HG03159 (cell line): ENCODE measurements at regions not wholly inside any gene's neighbourhood (a gene's known extent, or its start where the extent isn't known, plus 50 kb on each side); places are given as distances from the start of the nearest gene placed in this dataset.
"Not testable (repeated sequence)": the region's sequence is repeated elsewhere in the genome, so short reads cannot be mapped to it uniquely, and the experiment has no call there.

Experiments used
- ATAC-seq: cut with Tn5 transposase; IDR thresholded peaks from one replicate; pipeline ENCODE4 v1.9.1; 2021; ENCODE audit warnings: mild to moderate bottlenecking, moderate library complexity; ENCODE audit not compliant: unreplicated experiment

DNA sequence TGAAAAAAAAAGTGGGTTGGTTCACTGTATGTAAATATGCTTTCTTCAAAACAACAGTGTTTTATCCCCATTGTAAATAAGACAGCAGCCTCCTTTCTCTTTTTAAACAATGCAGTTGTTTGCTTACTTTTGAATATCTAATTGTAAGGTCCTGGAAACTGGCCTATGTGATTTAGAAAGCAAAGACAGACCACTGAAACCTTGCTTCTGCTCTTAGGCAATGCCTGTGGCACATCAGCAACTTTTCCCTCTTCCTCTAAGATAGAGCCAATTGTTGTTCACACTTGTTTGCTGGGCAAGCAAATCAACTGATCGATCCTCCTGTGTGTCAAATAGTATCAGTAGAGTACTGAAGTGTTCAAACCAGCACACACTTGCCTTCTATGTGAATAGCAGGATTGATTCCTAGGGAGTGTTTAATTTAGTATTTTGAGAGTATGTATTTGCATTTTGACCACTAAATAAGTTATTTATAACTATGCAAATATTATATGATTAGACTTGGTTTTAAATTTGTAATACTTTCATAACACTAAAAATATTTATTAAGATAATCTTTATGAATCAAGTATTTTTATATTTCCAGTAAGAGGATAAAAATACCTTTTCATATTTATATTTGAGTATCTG is 55.4 kb upstream of the GRPR start:
- peak; percentile 84 for ATAC-seq

DNA sequence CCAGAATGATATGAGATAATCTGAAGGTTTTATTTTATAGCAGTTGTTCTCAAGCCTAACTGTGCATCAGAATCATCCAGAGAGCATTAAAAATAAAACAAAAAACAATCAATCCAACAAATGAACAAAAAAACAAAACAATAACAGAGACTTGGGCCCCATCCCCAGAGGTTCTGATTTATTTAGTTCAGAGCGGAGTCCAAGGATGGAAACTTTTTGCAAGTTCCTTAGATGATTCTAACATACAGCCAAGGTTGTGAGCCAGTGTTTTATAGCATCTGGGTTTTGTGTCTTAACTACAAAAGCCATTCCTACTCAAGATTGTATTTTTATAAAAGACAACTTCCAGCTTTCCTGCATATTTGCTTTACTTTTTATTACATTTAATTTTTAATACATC is 59.4 kb upstream of the GRPR start:
- no peak for ATAC-seq

DNA sequence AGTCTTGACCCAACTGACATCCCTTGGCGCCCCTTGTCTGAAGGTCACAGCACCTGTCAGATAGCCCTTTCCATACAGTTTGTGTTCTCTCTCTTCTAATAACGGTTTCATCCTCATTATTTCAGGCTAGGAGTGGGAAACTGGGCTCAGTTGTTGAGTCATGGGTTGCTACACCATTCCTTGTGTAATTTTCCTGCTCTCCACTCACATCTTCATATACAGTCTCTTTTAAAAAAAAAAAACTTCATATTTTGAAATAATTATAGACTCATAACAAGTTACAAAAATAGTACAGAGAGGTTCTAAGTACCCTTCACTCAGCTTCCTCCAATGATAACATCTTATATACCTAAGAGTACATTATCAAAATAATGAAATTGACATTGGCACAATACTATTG is 60.2 kb upstream of the GRPR start:
- no peak for ATAC-seq

DNA sequence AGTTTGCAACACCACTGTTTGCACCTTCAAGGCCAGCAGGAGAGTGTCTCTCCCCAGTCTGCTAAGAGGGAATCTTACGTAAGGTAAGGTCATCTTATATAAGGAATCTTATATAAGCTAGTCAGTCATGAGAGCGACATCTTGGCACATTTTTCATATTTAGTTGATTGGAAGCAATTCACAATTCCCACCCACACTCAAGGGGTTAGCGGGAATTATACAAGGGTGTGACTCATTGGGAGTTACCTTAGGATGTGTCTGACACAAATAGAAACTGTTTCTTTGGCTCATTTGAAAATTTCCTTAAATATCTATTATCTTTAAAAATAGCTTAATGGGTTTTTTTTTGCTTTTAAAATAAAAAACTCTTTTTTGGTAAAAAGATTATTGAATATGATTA is 62.1 kb upstream of the GRPR start:
- no peak for ATAC-seq

DNA sequence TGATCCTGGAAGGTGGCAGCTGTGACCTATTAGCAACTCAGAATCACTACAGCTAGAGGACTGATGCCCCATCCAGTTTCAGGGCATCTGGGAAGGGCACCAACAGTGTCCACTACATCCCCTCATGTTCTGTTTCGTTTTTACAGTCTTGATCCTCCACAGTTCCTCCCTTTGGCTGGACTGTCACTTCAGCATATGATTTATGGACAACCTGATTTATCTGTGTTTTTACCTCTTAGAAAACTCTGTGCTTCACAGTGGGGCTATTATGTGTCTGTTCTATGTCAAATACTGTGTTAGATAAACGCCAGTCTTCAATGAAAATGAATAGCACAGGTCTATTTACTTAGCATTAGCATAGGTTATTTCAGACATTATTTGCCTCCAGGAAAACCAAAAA is 63.1 kb upstream of the GRPR start:
- ATAC-seq = no peak

DNA sequence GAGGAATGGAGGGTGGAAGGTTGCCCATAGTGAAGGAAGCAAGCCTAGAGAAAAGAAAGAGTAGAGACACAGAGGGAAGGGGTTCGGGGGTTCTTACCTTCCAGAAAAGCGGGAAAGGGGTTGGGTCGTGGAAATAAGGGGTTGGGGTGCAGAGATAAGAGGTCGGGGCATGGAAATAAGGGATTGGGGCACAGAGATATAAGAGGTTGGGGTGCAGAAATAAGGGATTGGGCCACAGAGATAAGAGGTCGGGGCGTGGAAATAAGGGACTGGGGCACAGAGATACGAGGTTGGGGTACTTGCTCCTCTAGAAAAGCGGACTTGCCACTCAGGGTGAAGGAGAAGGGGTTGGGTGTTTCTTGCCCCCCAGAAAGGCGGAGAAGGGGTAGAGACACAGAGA is 74.2 kb upstream of the GRPR start:
- not testable (repeated sequence) for ATAC-seq

DNA sequence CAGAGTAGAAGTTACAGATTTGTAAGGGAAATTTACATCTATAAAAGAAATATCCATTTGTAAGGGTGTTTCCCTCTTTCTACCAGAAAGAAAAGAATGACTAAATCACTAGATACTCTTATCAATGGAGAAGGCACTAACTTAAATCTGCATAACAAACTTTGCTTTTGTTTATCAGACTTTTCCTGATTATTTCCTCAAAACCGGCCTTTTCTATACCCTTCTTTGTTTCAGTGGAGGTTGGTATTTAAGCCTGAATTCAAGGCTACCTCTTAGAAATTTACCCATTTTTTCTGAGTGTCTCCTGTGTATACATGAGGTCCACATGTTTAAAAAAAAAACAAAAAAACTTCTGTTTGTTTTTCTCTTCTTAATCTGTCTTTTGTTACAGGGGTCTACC is 80.4 kb upstream of the GRPR start:
- ATAC-seq = no peak

DNA sequence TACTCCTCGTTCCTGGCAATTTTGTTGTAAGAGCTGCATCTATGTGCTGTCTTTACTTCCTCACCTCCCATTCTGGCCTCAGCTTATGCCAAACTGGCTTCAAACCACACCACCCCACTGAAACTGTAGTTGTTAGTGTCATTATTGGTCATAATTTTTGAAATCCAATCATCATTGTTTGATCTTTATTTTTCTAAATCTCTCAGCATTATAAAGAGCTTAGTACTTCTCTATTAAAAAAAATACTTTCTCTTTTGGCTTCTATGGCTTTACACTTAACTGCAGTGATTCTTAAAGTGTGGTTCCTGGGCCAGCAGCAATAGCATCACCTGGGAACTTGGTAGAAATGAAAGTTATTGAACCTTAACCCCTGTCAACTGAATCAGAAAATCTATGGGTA is 83.5 kb upstream of the GRPR start:
- no peak for ATAC-seq

DNA sequence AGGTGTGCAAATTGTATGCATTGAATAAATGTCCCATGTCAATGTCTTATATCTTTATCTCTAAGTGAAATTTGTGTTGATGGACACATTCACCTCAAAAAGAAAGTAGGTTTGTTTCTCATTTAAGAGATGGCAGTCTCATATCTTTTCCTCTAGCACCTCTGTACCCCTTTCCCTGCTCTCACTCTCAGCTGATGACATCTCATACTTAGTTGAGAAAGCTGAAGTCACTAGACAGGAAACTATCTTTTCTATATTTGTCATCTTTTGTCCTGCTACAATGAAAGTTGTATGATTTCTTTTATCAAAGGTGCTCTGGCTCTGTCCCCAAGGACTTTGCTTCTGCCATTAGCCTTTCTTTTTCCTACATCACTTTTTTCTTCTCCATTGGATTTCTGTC is 84.0 kb upstream of the GRPR start:
- no peak for ATAC-seq

DNA sequence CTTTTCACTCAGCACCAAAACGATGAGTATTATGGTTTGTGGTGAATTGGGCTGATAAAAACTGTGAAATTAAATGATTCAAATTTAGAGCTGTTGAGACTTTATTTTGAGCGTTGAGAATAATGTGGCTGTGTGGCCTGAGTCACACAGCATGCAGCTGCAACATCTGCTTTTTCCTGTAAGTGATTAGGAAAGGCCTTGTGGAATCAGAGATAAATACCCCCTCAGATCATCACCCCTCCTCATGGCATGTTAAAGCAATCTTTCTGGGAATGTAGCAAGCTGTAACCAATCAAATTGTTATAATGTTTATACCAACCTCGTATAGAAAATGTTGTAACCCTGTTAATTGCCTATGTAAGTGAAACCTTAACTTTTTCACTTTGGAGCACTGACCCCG is 90.0 kb upstream of the GRPR start:
- ATAC-seq = no peak

DNA sequence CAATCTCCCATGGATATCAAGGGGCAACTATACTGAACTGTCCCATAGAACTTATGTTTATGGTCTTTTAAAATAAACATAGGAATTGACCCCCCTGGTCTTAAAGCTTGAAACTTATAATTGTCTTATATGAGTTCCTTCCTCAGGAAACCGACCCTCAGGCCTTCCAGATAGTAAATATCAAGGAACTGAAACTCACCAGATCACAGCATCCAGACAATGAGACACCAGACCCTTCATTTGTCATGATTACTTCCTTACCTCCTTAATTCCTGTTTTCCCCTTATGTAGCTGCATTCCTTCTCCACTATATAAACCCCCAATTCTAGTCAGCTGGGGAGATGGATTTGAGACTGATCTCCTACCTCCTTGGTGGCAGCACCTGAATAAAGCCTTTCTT is 94.8 kb upstream of the GRPR start:
- ATAC-seq = no peak

DNA sequence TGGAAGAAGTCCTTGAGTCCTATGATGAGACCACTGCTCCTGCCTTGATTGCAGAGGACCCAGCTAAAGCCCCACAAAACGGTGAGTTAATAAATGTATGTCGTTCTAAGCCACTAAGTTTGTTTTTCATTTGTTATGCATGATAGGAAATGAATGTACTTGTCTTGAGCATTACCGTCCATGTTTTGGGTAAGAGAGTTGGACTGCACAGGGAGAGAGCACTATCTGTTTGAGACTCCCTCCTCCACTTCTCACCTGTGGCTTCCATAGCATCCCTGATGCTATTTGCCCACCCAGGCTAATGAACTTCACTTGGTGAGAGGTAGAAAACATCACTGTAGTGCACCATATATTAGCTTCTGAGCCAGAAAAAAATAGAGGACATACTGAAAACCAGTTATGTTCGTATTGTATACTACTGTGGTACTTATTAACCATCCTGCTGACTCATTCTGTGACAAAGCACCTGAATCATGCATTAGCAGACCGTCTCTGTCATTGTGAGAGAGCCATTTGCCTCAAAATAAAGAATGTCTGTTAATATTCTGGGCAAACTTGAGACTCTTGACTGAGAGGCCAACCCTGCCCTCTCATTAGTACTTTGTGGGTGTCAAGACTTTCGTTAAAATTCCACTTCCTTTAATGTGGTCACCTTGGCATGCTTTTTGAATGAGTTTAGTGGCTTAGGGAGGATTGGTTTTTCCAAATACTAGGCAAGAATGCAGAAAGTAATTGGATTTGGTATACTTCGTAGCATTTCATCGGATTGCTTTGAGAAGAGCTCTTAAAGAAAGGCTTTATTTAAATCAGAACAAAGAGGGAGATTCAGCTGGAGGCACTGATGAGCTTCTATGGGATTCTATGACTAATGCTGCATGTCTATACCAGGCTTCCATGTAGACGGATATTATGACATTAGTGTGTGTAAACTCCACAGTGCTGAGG is 99.3 kb upstream of the GRPR start:
- ATAC-seq = peak; percentile 97

DNA sequence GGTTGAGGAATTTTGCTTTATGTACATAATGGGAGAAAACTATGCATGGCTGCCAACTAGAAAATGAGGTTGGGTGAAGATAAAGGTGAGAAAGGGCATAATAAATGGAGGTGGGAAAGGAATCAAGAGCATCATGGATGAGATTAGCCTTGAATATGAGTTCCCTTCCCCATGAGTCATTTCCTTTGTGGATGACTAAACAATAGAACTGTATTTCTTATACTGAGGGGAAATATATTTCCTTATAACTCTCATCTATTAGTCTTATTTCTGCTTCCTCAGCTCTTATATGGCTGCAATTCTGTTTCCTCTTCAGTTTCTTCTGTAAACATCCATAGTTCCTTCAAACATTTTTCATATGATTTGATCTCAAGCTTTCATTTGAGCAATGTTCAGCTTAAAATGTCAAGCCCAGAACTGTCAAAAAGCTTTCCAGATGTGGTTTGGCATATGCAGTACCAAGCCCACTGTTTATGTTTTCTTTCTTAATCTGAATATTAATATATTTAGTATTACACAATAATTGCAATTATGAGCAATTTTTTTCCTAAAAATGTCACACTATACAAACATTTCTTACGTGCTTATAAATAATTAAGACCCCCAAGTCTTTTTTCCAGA is 100.7 kb upstream of the GRPR start:
- no peak for ATAC-seq

DNA sequence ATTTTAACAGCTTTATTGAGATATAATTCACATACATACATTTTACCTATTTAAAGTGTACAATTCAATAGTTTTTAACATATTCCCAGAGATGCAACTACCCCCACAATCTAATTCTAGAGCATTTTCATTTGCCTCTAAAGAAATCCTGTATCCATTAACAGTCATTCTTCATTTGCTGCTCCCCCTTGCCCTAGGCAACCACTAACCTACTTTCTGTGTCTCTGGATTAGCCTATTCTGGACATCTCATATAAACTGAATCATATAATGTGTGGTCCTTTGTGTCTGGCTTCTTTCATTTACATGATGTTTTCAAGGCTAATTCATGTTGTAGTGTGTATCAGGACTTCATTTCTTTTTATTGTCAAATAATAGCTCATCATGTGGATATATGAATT is 105.1 kb upstream of the GRPR start:
- no peak for ATAC-seq

DNA sequence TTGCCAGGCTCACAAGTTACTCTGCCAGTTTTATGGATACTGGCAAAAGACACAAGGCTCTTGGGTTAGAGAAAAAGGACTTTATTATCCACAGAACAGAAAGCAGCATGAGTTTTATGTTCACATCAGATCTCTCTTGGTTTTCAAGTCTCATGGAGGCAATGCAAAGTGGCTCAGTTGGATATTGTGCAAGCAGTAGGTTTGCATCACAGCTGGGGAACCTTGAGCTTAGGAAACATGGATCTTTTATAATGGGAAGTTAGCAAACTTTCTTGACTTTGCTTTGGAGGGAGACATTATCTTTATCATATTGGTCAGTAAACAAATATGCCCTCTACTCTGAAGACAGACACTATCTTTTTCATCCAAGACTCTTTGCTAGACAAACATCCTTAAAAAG is 109.2 kb upstream of the GRPR start:
- ATAC-seq = no peak

DNA sequence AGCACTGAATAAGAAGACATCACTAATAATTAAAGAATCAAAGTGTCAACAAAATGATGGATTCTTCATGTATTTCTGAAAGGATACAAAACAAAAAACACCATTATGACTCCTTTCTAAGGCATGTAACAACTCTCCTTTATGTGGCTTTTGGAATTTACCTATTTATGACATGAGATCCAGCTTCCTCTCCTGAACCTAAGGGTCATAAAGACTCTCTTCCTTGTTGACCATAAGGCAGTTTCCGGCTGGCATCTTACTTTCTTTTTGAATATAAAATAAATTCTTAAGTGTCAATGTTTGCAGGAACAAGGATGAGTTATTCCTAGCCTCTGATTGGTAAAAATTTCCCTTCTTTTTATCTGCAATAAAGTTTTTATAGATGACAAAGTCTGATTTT is 111.1 kb upstream of the GRPR start:
- no peak for ATAC-seq

DNA sequence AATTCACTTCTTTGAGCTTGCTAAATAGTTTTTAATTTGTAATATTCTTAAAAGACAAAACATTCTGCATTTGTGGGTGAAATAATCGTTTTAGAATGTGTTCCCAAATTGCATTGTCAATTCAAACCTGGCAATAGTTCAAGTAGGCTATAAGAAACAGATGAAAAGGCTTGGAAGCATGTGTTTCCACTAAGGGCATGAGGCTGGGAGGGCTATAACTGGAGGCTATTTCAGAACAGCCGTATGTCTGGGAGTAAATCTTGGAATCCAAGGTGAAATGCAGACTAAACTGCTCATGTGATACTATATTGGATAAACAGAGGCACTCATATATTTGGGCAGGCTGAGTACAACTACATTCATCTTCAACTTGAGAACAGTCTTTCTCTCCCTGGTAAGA is 117.4 kb upstream of the GRPR start:
- no peak for ATAC-seq

DNA sequence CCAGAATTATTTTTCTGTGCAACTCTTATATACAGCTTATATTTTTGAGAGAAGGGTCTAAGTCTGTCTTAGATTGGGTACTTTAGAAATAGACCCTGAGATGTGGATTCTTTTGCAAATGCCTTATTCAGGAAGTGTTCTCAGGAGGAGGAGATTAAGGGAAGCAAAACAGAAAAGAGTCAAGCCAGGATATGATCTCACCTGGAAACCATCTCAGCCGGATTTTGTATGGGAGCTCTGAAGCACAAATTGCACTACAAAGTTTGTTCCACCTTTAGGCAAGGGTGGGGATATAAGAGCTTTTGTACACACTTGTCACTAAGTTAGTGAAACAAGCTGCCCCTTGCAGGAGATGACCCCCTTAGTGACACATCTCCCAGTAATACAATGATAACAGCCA is 121.2 kb upstream of the GRPR start:
- ATAC-seq = no peak

DNA sequence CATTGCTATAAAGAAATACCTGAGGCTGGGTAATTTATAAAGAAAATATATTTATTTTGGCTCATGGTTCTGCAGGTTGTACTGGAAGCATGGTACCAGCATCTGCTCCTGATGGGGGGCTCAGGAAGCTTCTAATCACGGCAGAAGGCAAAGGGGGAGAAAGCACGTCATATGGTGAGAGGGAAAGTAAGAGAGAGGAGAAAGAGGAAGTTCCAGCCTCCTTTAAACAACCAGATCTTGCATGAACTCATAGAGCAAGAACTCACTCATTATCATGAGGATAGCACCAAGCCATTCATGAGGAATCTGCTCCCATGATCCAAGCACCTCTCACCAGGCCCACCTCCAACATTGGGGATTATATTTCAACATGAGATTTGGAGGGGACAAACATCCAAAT is 125.0 kb upstream of the GRPR start:
- ATAC-seq = no peak

DNA sequence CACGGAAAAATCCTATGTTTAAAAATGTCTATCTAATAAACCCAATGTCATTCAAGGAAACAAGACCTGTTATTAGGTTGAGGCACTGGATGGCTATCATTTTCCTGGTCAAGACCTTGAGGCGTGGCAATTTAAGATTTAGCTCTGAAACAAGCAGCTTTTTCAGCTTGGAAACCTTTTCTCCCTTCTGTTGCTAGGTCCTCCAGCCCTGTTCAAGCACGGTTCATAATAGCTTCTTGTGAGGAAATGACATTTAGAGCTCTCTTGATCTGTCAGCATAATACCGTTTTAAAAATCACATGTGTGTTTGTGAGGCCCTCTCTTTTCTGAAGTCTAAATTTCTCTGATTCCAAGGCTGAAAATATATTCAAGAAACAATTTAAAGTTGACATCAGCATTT is 133.6 kb upstream of the GRPR start:
- no peak for ATAC-seq

DNA sequence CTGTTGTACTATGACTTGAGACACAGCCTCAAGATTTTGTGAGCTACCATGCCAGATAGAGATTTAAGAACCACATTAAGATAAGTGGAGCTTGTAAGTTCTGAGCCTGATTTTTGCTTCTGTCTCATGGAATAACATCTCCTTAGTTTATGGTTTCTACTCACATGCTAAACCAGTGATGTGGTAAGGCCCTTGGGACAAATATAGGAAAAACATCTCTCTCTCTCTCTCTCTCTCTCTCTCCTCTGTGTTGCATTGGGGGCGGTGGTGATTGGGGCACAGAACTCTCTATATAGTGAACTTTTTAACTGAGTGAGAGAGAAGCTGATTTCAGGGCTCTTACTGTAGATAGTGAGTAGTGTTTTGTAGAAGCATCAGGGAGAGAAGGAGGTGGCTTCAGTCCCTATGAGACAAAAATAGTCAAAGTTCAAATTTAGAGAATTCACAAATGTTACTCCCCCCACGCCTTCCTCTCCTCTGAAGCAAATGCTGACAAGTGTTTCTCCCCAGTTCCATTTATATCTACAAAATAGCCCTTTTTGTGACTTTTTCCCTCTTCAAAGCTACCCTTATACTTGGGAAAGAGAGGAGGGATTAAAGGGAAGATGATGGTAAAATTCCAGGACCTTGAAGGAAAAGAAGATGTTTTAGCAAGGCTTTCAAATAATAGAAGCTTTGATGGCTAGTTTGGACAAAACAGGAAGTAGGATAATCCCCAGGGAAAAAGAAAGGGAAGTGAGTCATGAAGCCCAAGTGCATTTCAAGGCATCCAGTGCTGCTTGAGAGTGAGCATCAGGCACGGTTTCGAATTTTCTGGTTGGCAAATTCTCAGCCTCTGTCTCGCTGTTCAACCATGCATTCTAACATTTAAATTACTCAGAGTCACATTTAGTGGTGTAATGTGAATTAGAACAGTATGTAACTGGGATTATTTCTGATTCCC is 134.3 kb upstream of the AP1S2 start:
- ATAC-seq = no peak
